ENCODE measurements at regions not wholly inside any gene's neighbourhood (a gene's known extent, or its start where the extent isn't known, plus 50 kb on each side); places are given as distances from the start of the nearest gene placed in this dataset.
"Not testable (repeated sequence)": the region's sequence is repeated elsewhere in the genome, so short reads cannot be mapped to it uniquely, and the experiment has no call there.

- DNase-seq (ENCODE audit: low read depth in 2 of 2), result no peak
These were observed 426.2 kb downstream of the BCAT1 start for GRCh38 chr12:24522736-24523135.

- DNase-seq (ENCODE audit: low read depth in 2 of 2), result no peak
These were observed 429.1 kb downstream of the BCAT1 start for GRCh38 chr12:24519759-24520158.

GRCh38 chr12:24517000-24517399 lies 431.9 kb downstream of the BCAT1 start:
- no peak for DNase-seq (ENCODE audit: low read depth in 2 of 2)

GRCh38 chr12:24510581-24511125 lies 438.2 kb downstream of the BCAT1 start:
- DNase-seq (ENCODE audit: low read depth in 2 of 2), result no peak

- DNase-seq (ENCODE audit: low read depth in 2 of 2), result no peak
These were observed 441.1 kb downstream of the BCAT1 start for GRCh38 chr12:24507827-24508226.

GRCh38 chr12:24505366-24506015 lies 443.4 kb downstream of the BCAT1 start:
- no peak for DNase-seq (ENCODE audit: low read depth in 2 of 2)

GRCh38 chr12:24503477-24503876 lies 445.4 kb downstream of the BCAT1 start:
- not testable (repeated sequence) for DNase-seq (ENCODE audit: low read depth in 2 of 2)

- no peak for DNase-seq (ENCODE audit: low read depth in 2 of 2)
These were observed 448.1 kb downstream of the BCAT1 start for GRCh38 chr12:24500831-24501230.

- no peak for DNase-seq (ENCODE audit: low read depth in 2 of 2)
These were observed 448.5 kb downstream of the BCAT1 start for GRCh38 chr12:24500421-24500820.

- DNase-seq (ENCODE audit: low read depth in 2 of 2), result no peak
These were observed 449.5 kb downstream of the BCAT1 start for GRCh38 chr12:24499151-24500146.

- DNase-seq (ENCODE audit: low read depth in 2 of 2), result no peak
These were observed 452.1 kb downstream of the BCAT1 start for GRCh38 chr12:24496755-24497154.

GRCh38 chr12:24494401-24494800 lies 454.5 kb downstream of the BCAT1 start:
- DNase-seq (ENCODE audit: low read depth in 2 of 2), result no peak

GRCh38 chr12:24491968-24492367 lies 456.9 kb downstream of the BCAT1 start:
- DNase-seq (ENCODE audit: low read depth in 2 of 2), result no peak

GRCh38 chr12:24489939-24490338 lies 459.0 kb downstream of the BCAT1 start:
- no peak for DNase-seq (ENCODE audit: low read depth in 2 of 2)

GRCh38 chr12:24488906-24489619 lies 459.8 kb downstream of the BCAT1 start:
- DNase-seq (ENCODE audit: low read depth in 2 of 2), result no peak

- DNase-seq (ENCODE audit: low read depth in 2 of 2), result no peak
These were observed 460.8 kb downstream of the BCAT1 start for GRCh38 chr12:24488091-24488596.

GRCh38 chr12:24487606-24488005 lies 461.3 kb downstream of the BCAT1 start:
- no peak for DNase-seq (ENCODE audit: low read depth in 2 of 2)

- DNase-seq (ENCODE audit: low read depth in 2 of 2), result no peak
These were observed 465.2 kb downstream of the BCAT1 start for GRCh38 chr12:24483732-24484131.

- no peak for DNase-seq (ENCODE audit: low read depth in 2 of 2)
These were observed 465.9 kb downstream of the BCAT1 start for GRCh38 chr12:24482882-24483604.

- DNase-seq (ENCODE audit: low read depth in 2 of 2), result no peak
These were observed 466.9 kb downstream of the BCAT1 start for GRCh38 chr12:24482044-24482443.

All from dermis microvascular lymphatic vessel endothelial cell (primary cell).